H1 (cell line): ENCODE measurements at regions not wholly inside any gene's neighbourhood (a gene's known extent, or its start where the extent isn't known, plus 50 kb on each side); places are given as distances from the start of the nearest gene placed in this dataset.

Source experiments
- CTCF ChIA-PET: fragments of 300-600 bp; sonication (Branson Sonifier 250); formaldehyde crosslinking; loops from one replicate; lab custom pipeline; 2021; ENCODE audit not compliant: partially characterized antibody; lab: Charles Lee
- POLR2A ChIA-PET: fragments of 300-600 bp; sonication (Branson Sonifier 250); formaldehyde crosslinking; loops from one replicate; lab custom pipeline; 2021; ENCODE audit warnings: inconsistent platforms; ENCODE audit not compliant: partially characterized antibody; lab: Charles Lee
- DNase-seq, 2 experiments: peaks; one replicate each; pipeline versions ENCODE4 v3.0.0 to v3.0.0-alpha.2; 2010 to 2022; ENCODE audit warnings: low spot score in 2 of 2, low read depth in 1 of 2, mixed read lengths in 1 of 2
- FAIRE-seq: peaks from 2 replicates; lab custom pipeline; 2011; peaks lifted over from hg19 to GRCh38; lab: Jason Lieb, UNC
- H2AFZ ChIP-seq: 2 replicates; pipeline ENCODE4 v1.8.1; 2012; ENCODE audit warnings: low read length, inconsistent platforms
- H2AK5ac ChIP-seq: 2 replicates; pipeline ENCODE4 v1.6.1; 2013; ENCODE audit warnings: low read depth, low read length
- H2BK120ac ChIP-seq: replicated peaks from 2 replicates; pipeline ENCODE3; 2013; ENCODE audit warnings: low read depth, low read length, inconsistent platforms
- H2BK12ac ChIP-seq: 2 replicates; pipeline ENCODE4 v1.6.1; 2013; ENCODE audit warnings: low read depth, low read length
- H2BK15ac ChIP-seq: 2 replicates; pipeline ENCODE4 v1.6.1; 2013; ENCODE audit warnings: low read length
- H2BK20ac ChIP-seq: 2 replicates; pipeline ENCODE4 v1.6.1; 2013; ENCODE audit warnings: low read length
- H2BK5ac ChIP-seq: 2 replicates; pipeline ENCODE4 v1.6.1; 2013; ENCODE audit warnings: low read depth, low read length
- H3K14ac ChIP-seq: 2 replicates; pipeline ENCODE4 v1.6.1; 2013; ENCODE audit warnings: inconsistent platforms; ENCODE audit not compliant: insufficient read length
- H3K18ac ChIP-seq: 2 replicates; pipeline ENCODE4 v1.6.1; 2013; ENCODE audit warnings: low read length; ENCODE audit errors: extremely low read depth
- H3K23ac ChIP-seq: 2 replicates; pipeline ENCODE4 v1.6.1; 2013; ENCODE audit warnings: inconsistent platforms; ENCODE audit not compliant: insufficient read length
- H3K23me2 ChIP-seq: 2 replicates; pipeline ENCODE4 v1.6.1; 2013; ENCODE audit warnings: low read depth, low read length
- H3K27ac ChIP-seq: 2 replicates; pipeline ENCODE4 v1.6.1; 2011; ENCODE audit warnings: low read depth, low read length, inconsistent platforms
- H3K27me3 ChIP-seq, 4 experiments: replicated peaks in 1 of 4; 1 replicate in 1 of 4; 2 replicates in 3 of 4; pipeline versions ENCODE4 v1.6.1 to v1.8.1; 2011 to 2013; ENCODE audit warnings: low read length in 3 of 4, mild to moderate bottlenecking in 3 of 4, inconsistent platforms in 2 of 4, mixed read lengths in 2 of 4, moderate library complexity in 1 of 4; ENCODE audit not compliant: control insufficient read depth in 3 of 4, insufficient read depth in 3 of 4; ENCODE audit errors: extremely low read depth in 1 of 4
- H3K36me3 ChIP-seq, 4 experiments: 2 replicates each; pipeline versions ENCODE4 v1.6.1 to v1.8.1; 2011 to 2013; ENCODE audit warnings: mild to moderate bottlenecking in 4 of 4, low read length in 3 of 4, moderate library complexity in 2 of 4, control low read depth in 1 of 4, inconsistent platforms in 1 of 4; ENCODE audit not compliant: insufficient read depth in 4 of 4, control insufficient read depth in 2 of 4
- H3K4ac ChIP-seq: replicated peaks from 2 replicates; pipeline ENCODE3; 2013; ENCODE audit warnings: low read length, low read depth, mixed read lengths, inconsistent platforms; ENCODE audit not compliant: insufficient read length
- H3K4me1 ChIP-seq, 4 experiments: replicated peaks in 1 of 4; 1 replicate in 1 of 4; 2 replicates in 3 of 4; pipeline versions ENCODE4 v1.6.1 to v1.8.1; 2011 to 2013; ENCODE audit warnings: low read length in 3 of 4, inconsistent platforms in 2 of 4, mixed read lengths in 1 of 4; ENCODE audit not compliant: insufficient read depth in 4 of 4, control insufficient read depth in 3 of 4
- H3K4me2 ChIP-seq, 2 experiments: 2 replicates each; pipeline versions ENCODE4 v1.6.1 to v1.8.1; 2011 to 2013; ENCODE audit warnings: low read depth in 2 of 2, low read length in 2 of 2, control low read depth in 1 of 2, inconsistent platforms in 1 of 2, mild to moderate bottlenecking in 1 of 2; ENCODE audit not compliant: insufficient read depth in 1 of 2
- H3K4me3 ChIP-seq, 4 experiments: fragments of 200-600, 300-600 bp in 1 of 4; sonication (generic), shearing (Covaris generic), sonication (Bioruptor Twin) in 1 of 4; 2 replicates each; pipeline versions ENCODE4 v1.5.1 to v1.8.1; 2011 to 2016; ENCODE audit warnings: low read length in 4 of 4, low read depth in 3 of 4, control low read depth in 2 of 4, inconsistent platforms in 2 of 4, mild to moderate bottlenecking in 2 of 4, mixed read lengths in 1 of 4, moderate library complexity in 1 of 4; ENCODE audit not compliant: insufficient read depth in 2 of 4; ENCODE audit errors: extremely low read depth in 1 of 4
- H3K56ac ChIP-seq: replicated peaks from 2 replicates; pipeline ENCODE3; 2013; ENCODE audit warnings: low read depth, mild to moderate bottlenecking, mixed read lengths, low read length, inconsistent platforms; ENCODE audit not compliant: insufficient read length
- H3K79me1 ChIP-seq: 2 replicates; pipeline ENCODE4 v1.6.1; 2013; ENCODE audit warnings: low read depth, low read length, control low read depth
- H3K79me2 ChIP-seq, 2 experiments: 2 replicates each; pipeline versions ENCODE4 v1.6.1 to v1.8.1; 2012 to 2013; ENCODE audit warnings: low read length in 2 of 2, mild to moderate bottlenecking in 2 of 2, inconsistent platforms in 1 of 2; ENCODE audit not compliant: insufficient read depth in 2 of 2, control insufficient read depth in 1 of 2
- H3K9ac ChIP-seq, 4 experiments: replicated peaks in 1 of 4; 1 replicate in 1 of 4; 2 replicates in 3 of 4; pipeline versions ENCODE4 v1.6.1 to v1.8.1; 2011 to 2013; ENCODE audit warnings: low read depth in 3 of 4, low read length in 3 of 4, control low read depth in 2 of 4, mild to moderate bottlenecking in 2 of 4, moderate library complexity in 2 of 4, inconsistent platforms in 1 of 4; ENCODE audit errors: extremely low read depth in 1 of 4
- H3K9me3 ChIP-seq, 2 experiments: 2 replicates each; pipeline versions ENCODE4 v1.6.1 to v1.8.1; 2012 to 2013; ENCODE audit warnings: mild to moderate bottlenecking in 2 of 2, moderate library complexity in 2 of 2, control low read depth in 1 of 2, inconsistent platforms in 1 of 2, low read depth in 1 of 2, low read length in 1 of 2, mixed read lengths in 1 of 2; ENCODE audit not compliant: insufficient read depth in 2 of 2
- H4K20me1 ChIP-seq, 2 experiments: replicated peaks in 1 of 2; 2 replicates each; pipeline versions ENCODE3 to v1.8.1; 2011 to 2013; ENCODE audit warnings: inconsistent platforms in 2 of 2, low read length in 2 of 2, mild to moderate bottlenecking in 1 of 2; ENCODE audit not compliant: insufficient read depth in 2 of 2, control insufficient read depth in 1 of 2
- H4K5ac ChIP-seq: 2 replicates; pipeline ENCODE4 v1.6.1; 2013; ENCODE audit warnings: low read length, low read depth, mixed read lengths, inconsistent platforms; ENCODE audit not compliant: insufficient read length
- H4K8ac ChIP-seq: 2 replicates; pipeline ENCODE4 v1.8.0; 2013; ENCODE audit warnings: mild to moderate bottlenecking, moderate library complexity, low read length, inconsistent platforms; ENCODE audit not compliant: insufficient read depth; ENCODE audit errors: extremely low read depth
- H4K91ac ChIP-seq: replicated peaks from 2 replicates; pipeline ENCODE3; 2013; ENCODE audit warnings: low read length, mixed read lengths, inconsistent platforms; ENCODE audit not compliant: insufficient read length
- ATF3 ChIP-seq: IDR thresholded peaks from 2 replicates; pipeline ENCODE4 v1.6.1; 2011; ENCODE audit warnings: low read depth, mild to moderate bottlenecking, low read length; ENCODE audit not compliant: insufficient read depth
- E2F6 ChIP-seq: IDR thresholded peaks from 2 replicates; pipeline ENCODE4 v1.6.1; 2012; ENCODE audit warnings: inconsistent platforms
- FOSL1 ChIP-seq: IDR thresholded peaks from 2 replicates; pipeline ENCODE4 v1.6.1; 2011; ENCODE audit warnings: mild to moderate bottlenecking, low read depth, low read length, moderate library complexity; ENCODE audit not compliant: insufficient read depth
- HDAC2 ChIP-seq, 2 experiments: fragments of 300-600 bp in 1 of 2; sonication (generic) in 1 of 2; IDR thresholded peaks; 2 replicates each; pipeline ENCODE4 v1.6.1; 2011 to 2012; ENCODE audit warnings: low read depth in 2 of 2, low read length in 2 of 2, mild to moderate bottlenecking in 2 of 2, moderate library complexity in 2 of 2, borderline replicate concordance in 1 of 2, inconsistent platforms in 1 of 2
- KDM5A ChIP-seq: fragments of 200-600 bp; IDR thresholded peaks from 2 replicates; pipeline ENCODE4 v1.7.1; 2012; ENCODE audit warnings: mild to moderate bottlenecking, low read length, inconsistent platforms, mixed read lengths
- RAD21 ChIP-seq, 2 experiments: IDR thresholded peaks in 1 of 2; conservative IDR thresholded peaks in 1 of 2; 2 replicates each; pipeline ENCODE4 v1.6.1; 2011; ENCODE audit warnings: low read depth in 2 of 2, low read length in 2 of 2, improper control_type of control experiment in 1 of 2, inconsistent platforms in 1 of 2, mild to moderate bottlenecking in 1 of 2, moderate library complexity in 1 of 2
- SP1 ChIP-seq: IDR thresholded peaks from 2 replicates; pipeline ENCODE4 v1.6.1; 2011; ENCODE audit warnings: low read depth, low read length
- YY1 ChIP-seq: IDR thresholded peaks from 2 replicates; pipeline ENCODE4 v1.6.1; 2011; ENCODE audit warnings: low read depth, mild to moderate bottlenecking, low read length
- WGBS, 2 experiments: shearing (Covaris generic) in 1 of 2; methylation state at CpG; one replicate each; pipeline versions ENCODE4 v1.1.6 to v1.1.7; 2013 to 2015; ENCODE audit warnings: low lambda C conversion rate in 2 of 2, mixed read lengths in 2 of 2, inconsistent platforms in 1 of 2, low coverage in 1 of 2, missing lambda C conversion rate in 1 of 2; ENCODE audit not compliant: insufficient replicate concordance in 2 of 2, insufficient coverage in 1 of 2, insufficient read length in 1 of 2; ENCODE audit errors: extremely low coverage in 1 of 2, missing lambda C conversion rate in 1 of 2; 5-methylcytosine and 5-hydroxymethylcytosine counted together

GRCh38 chr11:23764286-23764685, 732.6 kb upstream of the LUZP2 start:
- Histone ChIP-seq H3K36me3 (peaks cover 0 to 5% (median 0%) of the 10 kb centered on the region in 4 experiments; a peak in 2 of 8 replicates), H3K18ac (no peak overlapping the region), H3K23me2 (no peaks in the 10 kb centered on the region), H3K4me3 (peak overlapping the region in 1 of 4 experiments; percentile 4; a peak in 1 of 8 replicates), H3K14ac (no peak overlapping the region), H3K27ac (no peak overlapping the region), H4K8ac (no peak overlapping the region), H2BK15ac (no peak overlapping the region), H2BK5ac (no peak overlapping the region), H3K4me2 (no peak overlapping the region), H3K9me3 (peaks cover 12 to 35% of the 10 kb centered on the region in 2 experiments), H4K5ac (no peak overlapping the region), H4K20me1 (no peaks in the 10 kb centered on the region), H3K23ac (no peak overlapping the region), H3K9ac (no peak overlapping the region), H2BK20ac (no peak overlapping the region), H2BK120ac (no peak overlapping the region), H2AK5ac (no peak overlapping the region), H2AFZ (no peak overlapping the region), H3K79me1 (no peaks in the 10 kb centered on the region), H3K27me3 (no peaks in the 10 kb centered on the region), H2BK12ac (no peak overlapping the region), H3K4ac (no peak overlapping the region), H3K79me2 (no peaks in the 10 kb centered on the region), H3K4me1 (no peaks in the 10 kb centered on the region), H4K91ac (no peak overlapping the region), H3K56ac (no peak overlapping the region)
- FAIRE-seq (no peak), DNase-seq (no peak)
- ChIA-PET POLR2A (no interaction called here), CTCF (no interaction called here)
- TF ChIP-seq HDAC2 (IDR thresholded peaks at IDR 0.05; ENCODE audit: borderline replicate concordance in 1 of 2, low read depth in 2 of 2, low read length in 2 of 2), result no peak
- no peak for TF ChIP-seq ATF3
- no peak for TF ChIP-seq E2F6
- TF ChIP-seq YY1, result no peak
- no peak for TF ChIP-seq RAD21 (IDR thresholded peaks at IDR 0.05 in 1 of 2, conservative IDR thresholded peaks at IDR 0.05 in 1 of 2; ENCODE audit: low read depth in 2 of 2, low read length in 2 of 2)
- no peak for TF ChIP-seq KDM5A
- no peak for TF ChIP-seq SP1
- no peak for TF ChIP-seq FOSL1
- 80% methylated on average over 2 of the region's 2 CpGs; no CpG with 5 or more reads in 1 of the 2 experiments for WGBS, 2 experiments
